HG03521 (cell line): ENCODE measurements at regions not wholly inside any gene's neighbourhood (a gene's known extent, or its start where the extent isn't known, plus 50 kb on each side); places are given as distances from the start of the nearest gene placed in this dataset.
"Not testable (repeated sequence)": the region's sequence is repeated elsewhere in the genome, so short reads cannot be mapped to it uniquely, and the experiment has no call there.

ENCODE experiments used
- ATAC-seq: cut with Tn5 transposase; IDR thresholded peaks from one replicate; pipeline ENCODE4 v1.9.1; 2021; ENCODE audit warnings: mild to moderate bottlenecking, moderate library complexity; ENCODE audit not compliant: unreplicated experiment

- ATAC-seq, result not testable (repeated sequence)
Observed at GRCh38 chr10:42533866-42534265, 104.5 kb downstream of the ZNF33B start.

- no peak for ATAC-seq
Observed at GRCh38 chr10:42532996-42533395, 105.4 kb downstream of the ZNF33B start.

GRCh38 chr10:42523098-42523497, 115.3 kb downstream of the ZNF33B start:
- ATAC-seq, result no peak

GRCh38 chr10:42519761-42520460, 118.5 kb downstream of the ZNF33B start:
- ATAC-seq, result no peak

- ATAC-seq, result no peak
Observed at GRCh38 chr10:42519079-42519478, 119.3 kb downstream of the ZNF33B start.

GRCh38 chr10:42513921-42514320, 124.4 kb downstream of the ZNF33B start:
- ATAC-seq, result no peak

GRCh38 chr10:42491801-42492200, 146.6 kb downstream of the ZNF33B start:
- no peak for ATAC-seq

GRCh38 chr10:42491001-42491592, 147.3 kb downstream of the ZNF33B start:
- ATAC-seq, result no peak

- ATAC-seq, result no peak
Observed at GRCh38 chr10:42490368-42490767, 148.0 kb downstream of the ZNF33B start.

- ATAC-seq, result no peak
Observed at GRCh38 chr10:42488416-42488815, 150.0 kb downstream of the ZNF33B start.

- ATAC-seq, result no peak
Observed at GRCh38 chr10:42482411-42482810, 156.0 kb downstream of the ZNF33B start.

GRCh38 chr10:42479057-42479456, 159.3 kb downstream of the ZNF33B start:
- ATAC-seq, result no peak

- ATAC-seq, result no peak
Observed at GRCh38 chr10:42477170-42477569, 161.2 kb downstream of the ZNF33B start.

- ATAC-seq, result no peak
Observed at GRCh38 chr10:42476101-42476500, 162.3 kb downstream of the ZNF33B start.

GRCh38 chr10:42475168-42476098, 162.9 kb downstream of the ZNF33B start:
- no peak for ATAC-seq

- no peak for ATAC-seq
Observed at GRCh38 chr10:42454313-42454712, 184.1 kb downstream of the ZNF33B start.

- no peak for ATAC-seq
Observed at GRCh38 chr10:42431095-42431494, 207.3 kb downstream of the ZNF33B start.

GRCh38 chr10:42428534-42428933, 209.8 kb downstream of the ZNF33B start:
- ATAC-seq, result no peak

- ATAC-seq, result no peak
Observed at GRCh38 chr10:42422911-42423310, 215.5 kb downstream of the ZNF33B start.

- no peak for ATAC-seq
Observed at GRCh38 chr10:42421812-42422211, 216.6 kb downstream of the ZNF33B start.

- no peak for ATAC-seq
Observed at GRCh38 chr10:42419789-42420188, 218.6 kb downstream of the ZNF33B start.
